ENCODE measurements at regions not wholly inside any gene's neighbourhood (a gene's known extent, or its start where the extent isn't known, plus 50 kb on each side); places are given as distances from the start of the nearest gene placed in this dataset.

GRCh38 chr12:25388183-25388582, 137.5 kb upstream of the KRAS start (continued):
- TF ChIP-seq GTF2F1 (IDR thresholded peaks at IDR 0.05; ENCODE audit: borderline replicate concordance, low read depth, low read length) (no peak), HDAC6 (IDR thresholded peaks at IDR 0.05; ENCODE audit: low read depth, low read length) (no peak), SIN3A (conservative IDR thresholded peaks at IDR 0.05 in 1 of 2, IDR thresholded peaks at IDR 0.05 in 1 of 2; ENCODE audit: low read depth in 1 of 2, low read length in 2 of 2) (no peak), YY1 (IDR thresholded peaks at IDR 0.05; ENCODE audit: low read depth, low read length) (no peak)

All from H1 (cell line).